Effector memory CD8-positive, alpha-beta T cell (primary cell): ENCODE measurements at regions not wholly inside any gene's neighbourhood (a gene's known extent, or its start where the extent isn't known, plus 50 kb on each side); places are given as distances from the start of the nearest gene placed in this dataset.

Experiments
- ATAC-seq: fragments of 150-1000 bp; cut with Tn5 transposase; replicated peaks from 2 replicates; pipeline ENCODE4 v1.10.0; 2021; ENCODE audit warnings: mild to moderate bottlenecking, moderate library complexity
- DNase-seq, 3 experiments: peaks; one replicate each; pipeline ENCODE4 v3.0.0; 2021
- H3K27ac Mint-ChIP-seq, 2 donors: one replicate each; pipeline ENCODE4 v1.8.0; 2022; ENCODE audit warnings: mild to moderate bottlenecking in 2 of 2, mixed read lengths in 2 of 2, moderate library complexity in 2 of 2
- H3K27me3 Mint-ChIP-seq, 2 donors: one replicate each; pipeline ENCODE4 v1.8.0; 2022; ENCODE audit warnings: mixed read lengths in 2 of 2
- H3K36me3 Mint-ChIP-seq: one replicate; pipeline ENCODE4 v1.8.0; 2022; ENCODE audit warnings: mild to moderate bottlenecking, moderate library complexity, mixed read lengths; ENCODE audit not compliant: insufficient read depth
- H3K4me1 Mint-ChIP-seq, 2 donors: one replicate each; pipeline ENCODE4 v1.8.0; 2022; ENCODE audit warnings: low read depth in 2 of 2, mixed read lengths in 2 of 2
- H3K4me3 Mint-ChIP-seq, 2 donors: one replicate each; pipeline ENCODE4 v1.8.0; 2022; ENCODE audit warnings: mild to moderate bottlenecking in 2 of 2, mixed read lengths in 2 of 2, moderate library complexity in 2 of 2
- H3K9me3 Mint-ChIP-seq, 2 donors: one replicate each; pipeline ENCODE4 v1.8.0; 2022; ENCODE audit warnings: mixed read lengths in 2 of 2

- Mint-ChIP-seq H3K4me3 (no peak overlapping the region), H3K9me3 (peaks cover 0 to 6% of the 10 kb centered on the region in 2 donors), H3K4me1 (no peaks in the 10 kb centered on the region), H3K36me3 (no peaks in the 10 kb centered on the region), H3K27ac (no peak overlapping the region), H3K27me3 (no peaks in the 10 kb centered on the region)
- ATAC-seq (no peak), DNase-seq (no peak)
Observed at GRCh38 chr6:102313699-102314098, 920.2 kb downstream of the GRIK2 start.

- no peaks in the 10 kb centered on the region for H3K4me1 Mint-ChIP-seq
- DNase-seq (no peak), ATAC-seq (no peak)
- H3K36me3 Mint-ChIP-seq, result no peaks in the 10 kb centered on the region
- H3K27ac Mint-ChIP-seq, result no peak overlapping the region
- H3K27me3 Mint-ChIP-seq, result no peaks in the 10 kb centered on the region
- peaks cover 3 to 10% of the 10 kb centered on the region in 2 donors for H3K9me3 Mint-ChIP-seq
- H3K4me3 Mint-ChIP-seq, result no peak overlapping the region
Observed at GRCh38 chr6:102309700-102310099, 916.2 kb downstream of the GRIK2 start.

DNA sequence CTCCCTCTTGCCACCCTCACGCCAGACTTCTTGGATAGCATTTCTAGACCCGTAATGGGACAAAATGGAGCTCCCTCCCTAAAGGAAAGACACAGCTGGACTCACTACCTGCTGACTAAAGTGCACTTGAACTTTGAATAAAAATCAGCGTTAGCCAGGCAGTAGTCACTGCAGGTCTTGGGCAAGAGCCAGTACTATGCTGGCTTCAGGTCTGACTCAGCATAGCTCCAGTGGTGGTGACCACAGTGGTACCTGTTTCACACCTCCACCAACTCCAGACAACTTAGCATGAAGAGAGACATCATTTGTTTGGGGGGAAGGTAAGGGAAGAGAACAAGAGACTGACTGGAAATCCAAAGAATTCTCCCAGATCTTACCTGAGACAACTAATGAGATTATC, 906.8 kb downstream of the GRIK2 start:
- Mint-ChIP-seq H3K9me3 (peaks cover 12 to 13% of the 10 kb centered on the region in 2 donors), H3K4me3 (no peak overlapping the region), H3K27me3 (no peaks in the 10 kb centered on the region), H3K36me3 (no peaks in the 10 kb centered on the region), H3K4me1 (no peaks in the 10 kb centered on the region), H3K27ac (no peak overlapping the region)
- ATAC-seq, result no peak
- no peak for DNase-seq

DNA sequence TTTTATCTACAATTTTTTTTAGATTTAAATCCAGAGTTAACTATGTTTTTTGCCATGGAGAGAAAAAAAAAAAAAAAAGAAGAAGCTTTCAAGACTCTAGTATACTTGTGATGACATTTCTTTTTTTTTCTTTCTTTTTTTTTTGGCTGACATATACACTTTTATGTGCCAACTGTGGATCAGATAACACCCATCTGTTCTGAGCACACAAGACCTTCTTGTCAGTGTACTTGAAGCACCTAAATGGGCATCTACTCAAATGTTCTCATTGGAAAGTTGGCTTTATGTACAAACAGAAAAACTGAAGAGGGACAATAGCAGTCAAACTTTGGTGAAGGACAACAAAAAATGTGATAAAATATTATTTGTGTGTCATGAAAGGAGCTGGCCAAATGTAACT, 904.5 kb downstream of the GRIK2 start:
- peaks cover 22 to 34% of the 10 kb centered on the region in 2 donors for H3K9me3 Mint-ChIP-seq
- H3K27ac Mint-ChIP-seq, result no peak overlapping the region
- H3K36me3 Mint-ChIP-seq, result peaks cover 3% of the 10 kb centered on the region
- ATAC-seq, result no peak
- no peak overlapping the region for H3K4me3 Mint-ChIP-seq
- H3K4me1 Mint-ChIP-seq, result no peaks in the 10 kb centered on the region
- H3K27me3 Mint-ChIP-seq, result no peaks in the 10 kb centered on the region
- no peak for DNase-seq
